DMS 273 treated with DMSO at 0.1 percent for 48 hours (cell line): ENCODE measurements at regions not wholly inside any gene's neighbourhood (a gene's known extent, or its start where the extent isn't known, plus 50 kb on each side); places are given as distances from the start of the nearest gene placed in this dataset.
"Not testable (repeated sequence)": the region's sequence is repeated elsewhere in the genome, so short reads cannot be mapped to it uniquely, and the experiment has no call there.

Experiments
- DNase-seq: peaks from one replicate; lab custom pipeline; 2025; lab: John Stamatoyannopoulos, UW

GRCh38 chr3:16055606-16056211 lies 118.8 kb upstream of the GALNT15 start:
- no peak for DNase-seq

DNA sequence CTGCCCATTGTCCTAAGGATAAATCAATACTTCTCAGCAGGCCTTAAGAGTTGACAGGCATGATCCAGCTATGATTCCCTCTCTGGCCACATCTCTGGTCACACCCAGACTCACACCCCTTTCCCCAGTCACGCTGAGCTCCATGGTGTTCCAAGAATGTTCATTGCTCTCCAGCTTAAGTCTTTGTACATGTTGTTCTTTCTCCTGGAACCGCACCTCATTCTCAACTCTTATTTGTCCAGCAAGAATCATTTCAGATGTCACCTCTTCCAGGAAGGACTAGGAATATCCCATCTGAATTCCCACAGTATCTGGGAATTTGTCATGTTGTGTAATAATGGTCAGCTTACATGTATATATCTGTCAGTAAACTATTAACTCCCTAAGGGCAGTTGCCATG lies 118.3 kb upstream of the GALNT15 start:
- no peak for DNase-seq

DNA sequence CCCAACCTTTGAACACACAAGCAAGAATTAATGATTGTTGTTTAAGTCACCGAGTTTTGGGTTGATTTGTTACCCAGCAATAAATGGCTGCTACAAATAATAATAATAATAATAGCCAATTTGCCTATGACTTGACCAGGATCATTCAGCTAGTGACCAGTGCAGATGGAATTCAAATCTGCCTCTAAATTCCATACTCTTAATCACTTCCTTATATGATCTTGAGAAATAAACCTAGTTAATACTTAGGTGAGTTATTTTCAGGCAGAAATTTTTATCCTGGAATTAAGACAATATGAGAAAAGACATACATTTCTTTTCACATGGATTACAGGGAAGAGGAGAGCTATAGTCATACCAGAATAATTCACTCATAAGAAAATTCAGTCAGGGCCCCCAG lies 116.0 kb upstream of the GALNT15 start:
- DNase-seq, result no peak

GRCh38 chr3:16059081-16059537 lies 115.4 kb upstream of the GALNT15 start:
- no peak for DNase-seq

- DNase-seq, result no peak
Observed at GRCh38 chr3:16059711-16060357, 114.6 kb upstream of the GALNT15 start.

DNA sequence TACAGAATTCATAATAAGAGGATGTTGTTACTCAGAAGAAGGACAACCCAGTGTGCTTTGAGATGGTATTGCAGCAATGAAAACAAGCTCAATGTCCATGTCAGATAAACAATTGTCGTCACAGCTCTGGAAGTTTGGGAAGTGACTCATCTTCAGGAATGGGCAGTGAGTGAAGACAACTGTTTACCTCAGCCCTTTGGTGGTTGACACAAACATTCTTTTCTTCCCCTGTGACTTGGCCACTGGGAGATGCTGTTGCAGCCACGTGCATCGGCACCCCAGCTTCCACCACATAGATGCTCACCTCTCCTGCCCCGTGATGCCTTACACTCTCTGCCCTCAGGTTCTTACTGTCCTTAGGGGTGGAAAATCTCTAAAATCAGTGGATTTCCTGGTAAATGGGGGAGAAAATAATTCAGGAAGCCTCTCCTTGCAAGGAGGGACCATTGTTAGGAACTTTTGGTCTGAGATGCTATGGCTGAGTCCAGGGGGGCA lies 114.1 kb upstream of the GALNT15 start:
- DNase-seq, result no peak

DNA sequence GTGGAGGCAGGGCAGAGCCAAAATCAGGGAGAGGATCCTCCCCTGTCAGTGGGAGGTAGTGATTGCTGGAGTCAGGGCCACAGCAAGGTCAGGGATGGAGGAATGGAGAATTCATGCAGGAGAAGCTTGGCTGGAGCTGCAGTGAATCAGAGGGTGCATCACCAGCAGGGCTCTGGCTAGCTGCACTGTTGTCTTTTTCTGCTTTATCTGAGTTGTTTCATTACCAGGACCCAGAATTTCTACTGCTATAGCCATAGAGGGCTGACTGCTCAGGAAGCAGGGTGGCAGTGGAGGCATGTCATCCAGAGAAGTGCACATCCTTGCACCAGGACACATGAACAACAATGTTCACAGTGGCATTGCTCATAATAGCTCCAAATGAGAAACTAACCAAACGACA lies 113.5 kb upstream of the GALNT15 start:
- no peak for DNase-seq

GRCh38 chr3:16061491-16061890 lies 113.0 kb upstream of the GALNT15 start:
- no peak for DNase-seq

GRCh38 chr3:16063603-16064002 lies 110.9 kb upstream of the GALNT15 start:
- no peak for DNase-seq

DNA sequence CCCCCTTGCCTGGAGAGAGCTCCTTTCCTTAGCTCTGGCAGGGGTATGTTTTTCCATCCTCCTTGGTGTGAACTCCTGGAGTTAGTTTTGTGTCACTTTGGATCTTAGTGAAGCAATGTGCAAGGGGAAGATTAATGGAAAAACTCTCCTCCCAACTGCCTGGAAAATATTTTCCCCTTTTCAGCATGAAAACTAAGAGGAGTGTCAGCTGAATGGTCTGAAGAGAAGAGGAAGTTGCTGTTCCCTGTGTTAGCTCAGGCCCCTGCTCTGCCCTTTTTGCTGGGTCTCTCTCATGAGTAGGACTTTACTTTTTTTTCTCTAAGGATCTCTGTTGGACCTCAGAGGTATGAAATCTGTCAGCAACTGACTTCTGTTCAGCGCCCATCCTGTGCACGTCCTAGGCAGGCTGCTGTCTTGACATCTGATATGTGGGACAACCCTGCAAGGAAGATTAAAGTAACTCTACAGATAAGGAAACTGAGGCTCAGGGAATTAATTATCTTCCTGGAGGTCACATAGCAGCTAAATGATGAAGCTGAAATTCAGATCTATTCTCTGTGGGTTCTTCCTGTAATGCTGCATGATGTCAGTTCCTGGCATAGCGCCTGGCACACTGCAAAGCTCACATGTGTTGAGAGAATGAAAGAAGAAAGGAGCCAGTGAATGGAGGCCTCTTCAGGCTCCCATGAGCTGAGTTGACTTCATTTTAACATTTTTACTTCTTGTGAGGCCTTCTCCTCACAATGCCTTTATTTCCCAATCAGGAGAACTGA lies 109.7 kb upstream of the GALNT15 start:
- DNase-seq, result no peak

DNA sequence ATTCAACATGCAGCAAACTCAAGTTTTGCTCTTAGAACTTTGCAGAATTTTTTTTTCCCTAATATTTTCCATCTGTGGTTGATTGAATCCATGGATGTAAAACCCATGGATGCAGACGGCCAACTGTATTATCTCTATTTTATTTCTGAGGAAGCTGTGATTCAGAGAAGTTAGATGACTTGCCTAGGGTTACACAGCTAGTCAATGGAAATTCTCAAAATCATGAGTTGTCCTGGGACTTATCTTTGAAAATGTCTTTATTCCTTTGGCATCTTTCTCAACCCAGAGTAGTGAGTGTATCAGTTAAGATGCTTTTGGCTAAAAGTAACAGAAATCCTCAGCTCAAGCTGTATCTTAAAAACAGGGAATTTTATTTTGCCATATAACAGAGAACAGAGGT lies 107.9 kb upstream of the GALNT15 start:
- no peak for DNase-seq

- DNase-seq, result no peak
Observed at GRCh38 chr3:16066975-16067374, 107.5 kb upstream of the GALNT15 start.

DNA sequence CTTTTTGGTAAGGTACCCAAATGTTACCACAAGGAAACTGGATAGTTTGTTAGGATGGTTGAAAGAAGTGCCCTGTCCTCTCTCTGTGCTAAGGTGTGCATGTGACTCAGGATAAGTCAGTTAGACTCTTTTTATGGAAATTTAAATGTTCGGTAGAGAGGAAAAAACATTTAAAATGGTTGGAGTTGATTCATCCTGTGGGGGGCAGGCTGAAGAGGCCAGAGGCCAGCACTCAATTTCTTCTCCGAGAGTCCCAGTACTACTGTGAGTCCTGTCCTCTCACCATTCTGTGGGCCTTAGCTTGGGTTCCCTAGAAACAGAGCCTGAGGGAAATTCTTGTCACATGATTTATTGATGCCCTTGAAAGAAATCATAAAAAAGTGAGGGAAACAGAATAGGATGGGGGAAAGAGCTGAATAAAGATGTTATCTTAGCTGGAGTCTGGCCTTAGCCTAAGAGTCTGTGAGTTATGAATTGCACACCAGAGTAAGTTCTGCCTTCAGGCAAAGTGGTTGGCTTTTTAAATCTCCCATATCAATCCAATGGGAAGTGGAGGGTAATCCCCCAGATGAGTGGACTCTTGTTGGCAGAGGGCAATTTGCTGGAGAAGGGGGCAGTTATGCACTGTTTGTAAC lies 106.5 kb upstream of the GALNT15 start:
- no peak for DNase-seq

- DNase-seq, result no peak
Observed at GRCh38 chr3:16069149-16069922, 105.1 kb upstream of the GALNT15 start.

DNA sequence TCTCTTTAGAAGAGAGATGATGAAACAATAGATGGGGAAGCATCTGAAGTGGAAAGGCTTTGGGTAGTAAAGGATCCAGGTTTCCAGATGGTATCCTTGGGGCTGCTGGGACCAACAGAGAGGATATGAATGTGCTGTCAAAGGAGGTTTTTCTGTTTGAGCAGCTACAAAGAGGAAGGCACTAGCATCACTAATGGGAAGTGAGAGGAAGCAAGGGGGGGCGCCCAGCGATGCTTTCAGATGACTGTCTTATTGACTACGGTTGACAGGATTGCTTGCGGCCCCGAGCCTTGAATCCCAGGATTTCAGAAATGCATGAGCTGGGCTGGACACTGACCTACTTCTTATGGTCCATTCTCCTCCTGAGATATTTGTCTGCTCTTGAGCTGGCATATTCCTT lies 103.8 kb upstream of the GALNT15 start:
- DNase-seq, result no peak

- no peak for DNase-seq
Observed at GRCh38 chr3:16071206-16071605, 103.3 kb upstream of the GALNT15 start.

DNA sequence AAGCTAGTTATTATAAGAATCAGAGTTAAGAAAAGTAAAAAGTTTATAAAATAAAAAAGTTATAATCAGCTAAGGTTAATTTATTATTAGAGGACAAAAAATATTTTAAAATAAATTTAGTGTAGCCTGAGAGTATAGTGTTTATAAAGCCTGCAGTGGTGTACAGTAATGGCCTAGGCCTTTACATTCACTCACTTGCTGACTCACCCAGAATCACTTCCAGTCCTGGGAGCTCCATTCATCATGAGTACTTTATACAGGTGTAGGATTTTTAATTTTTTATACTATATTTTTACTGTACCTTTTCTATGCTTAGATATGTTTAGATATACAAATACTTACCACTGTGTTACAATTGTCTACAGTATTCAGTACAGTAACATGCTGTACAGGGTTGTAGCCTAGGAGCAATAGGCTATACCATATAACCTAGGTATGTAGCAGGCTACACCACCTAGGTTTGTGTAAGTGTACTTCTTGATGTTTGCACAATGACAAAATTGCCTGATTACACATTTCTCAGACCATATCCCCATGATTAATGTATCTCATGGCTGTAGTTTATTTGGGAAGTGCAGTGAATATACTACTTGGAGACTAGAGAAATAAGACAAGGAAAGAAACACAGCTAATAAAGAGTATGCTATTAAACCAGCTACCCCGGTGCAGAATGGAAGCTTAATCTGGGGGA lies 101.9 kb upstream of the GALNT15 start:
- DNase-seq, result no peak

GRCh38 chr3:16073203-16073602 lies 101.3 kb upstream of the GALNT15 start:
- peak; percentile 40 for DNase-seq

- DNase-seq, result not testable (repeated sequence)
Observed at GRCh38 chr3:16073990-16074671, 100.3 kb upstream of the GALNT15 start.

- no peak for DNase-seq
Observed at GRCh38 chr3:16075647-16076046, 98.8 kb upstream of the GALNT15 start.

GRCh38 chr3:16076564-16076963 lies 97.9 kb upstream of the GALNT15 start:
- no peak for DNase-seq
